ENCODE measurements at regions not wholly inside any gene's neighbourhood (a gene's known extent, or its start where the extent isn't known, plus 50 kb on each side); places are given as distances from the start of the nearest gene placed in this dataset.

DNA sequence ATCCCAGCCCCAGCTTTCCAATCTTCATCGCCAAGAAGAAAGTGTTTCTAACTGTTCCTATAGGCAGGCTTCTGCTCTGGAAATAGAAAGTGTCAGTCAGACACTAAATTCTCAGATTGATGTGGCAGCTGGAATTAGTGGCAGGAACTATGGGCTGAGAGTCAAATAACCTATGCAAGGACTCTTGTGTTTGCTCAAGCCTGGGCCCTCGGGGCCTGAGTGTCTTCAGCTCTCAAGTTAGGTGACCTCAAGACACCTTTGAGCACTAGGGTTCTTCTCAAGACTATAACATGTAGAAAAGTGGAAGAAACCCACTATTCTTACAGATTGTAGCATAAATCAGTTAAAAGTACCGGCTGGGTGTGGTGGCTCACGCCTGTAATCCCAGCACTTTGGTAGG, 694.5 kb downstream of the RNF144A start:
- TF ChIP-seq POLR2A (IDR thresholded peaks at IDR 0.05) (no peak), EP300 (IDR thresholded peaks at IDR 0.05) (no peak), POLR2AphosphoS5 (IDR thresholded peaks at IDR 0.05) (no peak)
- TF ChIP-seq, protein P1, sequence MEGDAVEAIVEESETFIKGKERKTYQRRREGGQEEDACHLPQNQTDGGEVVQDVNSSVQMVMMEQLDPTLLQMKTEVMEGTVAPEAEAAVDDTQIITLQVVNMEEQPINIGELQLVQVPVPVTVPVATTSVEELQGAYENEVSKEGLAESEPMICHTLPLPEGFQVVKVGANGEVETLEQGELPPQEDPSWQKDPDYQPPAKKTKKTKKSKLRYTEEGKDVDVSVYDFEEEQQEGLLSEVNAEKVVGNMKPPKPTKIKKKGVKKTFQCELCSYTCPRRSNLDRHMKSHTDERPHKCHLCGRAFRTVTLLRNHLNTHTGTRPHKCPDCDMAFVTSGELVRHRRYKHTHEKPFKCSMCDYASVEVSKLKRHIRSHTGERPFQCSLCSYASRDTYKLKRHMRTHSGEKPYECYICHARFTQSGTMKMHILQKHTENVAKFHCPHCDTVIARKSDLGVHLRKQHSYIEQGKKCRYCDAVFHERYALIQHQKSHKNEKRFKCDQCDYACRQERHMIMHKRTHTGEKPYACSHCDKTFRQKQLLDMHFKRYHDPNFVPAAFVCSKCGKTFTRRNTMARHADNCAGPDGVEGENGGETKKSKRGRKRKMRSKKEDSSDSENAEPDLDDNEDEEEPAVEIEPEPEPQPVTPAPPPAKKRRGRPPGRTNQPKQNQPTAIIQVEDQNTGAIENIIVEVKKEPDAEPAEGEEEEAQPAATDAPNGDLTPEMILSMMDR (IDR thresholded peaks at IDR 0.05) = no peak
- Histone ChIP-seq H3K27ac (no peak overlapping the region), H3K4me1 (no peaks in the 10 kb centered on the region), H3K36me3 (no peaks in the 10 kb centered on the region), H3K9me3 (no peaks in the 10 kb centered on the region), H3K27me3 (no peaks in the 10 kb centered on the region), H3K4me3 (no peak overlapping the region)
- intact Hi-C loops (cut with DNase I; ENCODE audit: low total_unique reads) = no loop called here
- DNase-seq = no peak
- WGBS, 5 donors = 34 to 58% (median 49%) methylated on average over 3 to 4 of the region's 4 CpGs

DNA sequence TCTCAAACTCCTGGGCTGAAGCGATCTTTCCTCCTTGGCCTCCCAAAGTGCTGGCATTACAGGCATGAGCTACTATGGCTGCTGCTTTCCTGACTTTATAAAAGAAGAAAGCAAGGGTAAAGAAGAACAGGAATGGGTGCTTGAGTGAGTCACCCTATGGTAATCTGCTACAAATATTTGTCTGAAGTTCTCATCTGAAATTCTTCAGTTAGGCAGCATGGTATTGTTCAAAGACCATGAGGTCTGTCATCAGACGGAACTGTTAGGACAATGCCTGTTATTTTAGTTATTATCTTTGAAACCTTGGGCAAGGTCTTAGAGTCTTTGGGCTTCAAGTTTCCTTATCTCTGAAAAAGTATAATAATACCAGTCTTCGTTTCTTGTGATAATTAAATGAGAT, 695.8 kb downstream of the RNF144A start:
- H3K27me3 ChIP-seq = no peaks in the 10 kb centered on the region
- H3K36me3 ChIP-seq = no peaks in the 10 kb centered on the region
- H3K9me3 ChIP-seq = no peaks in the 10 kb centered on the region
- DNase-seq = no peak
- H3K4me1 ChIP-seq = no peaks in the 10 kb centered on the region
- TF ChIP-seq POLR2AphosphoS5 (IDR thresholded peaks at IDR 0.05) (no peak), POLR2A (IDR thresholded peaks at IDR 0.05) (no peak), EP300 (IDR thresholded peaks at IDR 0.05) (no peak)
- TF ChIP-seq, protein P1 (IDR thresholded peaks at IDR 0.05) = no peak
- WGBS, 5 donors = 52 to 61% (median 55%) methylated on average over 3 of the region's 3 CpGs
- intact Hi-C loops (cut with DNase I; ENCODE audit: low total_unique reads) = no loop called here
- no peak overlapping the region for H3K4me3 ChIP-seq
- no peak overlapping the region for H3K27ac ChIP-seq

DNA sequence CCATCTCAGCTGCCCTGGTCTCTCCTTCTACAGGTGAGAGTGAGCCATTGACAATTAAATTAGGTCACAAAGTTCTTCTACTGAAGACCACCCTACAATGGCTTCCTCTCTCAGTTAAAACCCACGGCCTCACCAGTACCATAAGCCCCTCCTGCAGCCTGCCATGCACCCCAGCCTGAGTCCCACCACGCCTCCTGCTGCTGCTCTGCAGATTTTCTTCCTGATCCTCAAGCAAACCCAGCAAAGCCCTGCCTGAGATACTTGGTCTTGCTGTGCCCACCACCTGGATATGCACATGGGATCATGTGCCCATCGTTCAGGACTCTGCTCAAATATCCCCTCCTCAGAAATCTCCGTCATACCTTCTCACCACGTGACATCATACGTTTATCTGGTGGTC, 696.6 kb downstream of the RNF144A start:
- no peak overlapping the region for H3K4me3 ChIP-seq
- TF ChIP-seq EP300 (IDR thresholded peaks at IDR 0.05) (no peak), POLR2AphosphoS5 (IDR thresholded peaks at IDR 0.05) (no peak), POLR2A (IDR thresholded peaks at IDR 0.05) (no peak)
- TF ChIP-seq, protein P1 (IDR thresholded peaks at IDR 0.05) = no peak
- no peaks in the 10 kb centered on the region for H3K36me3 ChIP-seq
- no peaks in the 10 kb centered on the region for H3K9me3 ChIP-seq
- no peak for DNase-seq
- H3K27ac ChIP-seq = no peak overlapping the region
- H3K4me1 ChIP-seq = no peaks in the 10 kb centered on the region
- intact Hi-C loops (cut with DNase I; ENCODE audit: low total_unique reads) = no loop called here
- WGBS, 5 donors = 85 to 92% (median 88%) methylated on average over 6 of the region's 6 CpGs
- no peaks in the 10 kb centered on the region for H3K27me3 ChIP-seq

DNA sequence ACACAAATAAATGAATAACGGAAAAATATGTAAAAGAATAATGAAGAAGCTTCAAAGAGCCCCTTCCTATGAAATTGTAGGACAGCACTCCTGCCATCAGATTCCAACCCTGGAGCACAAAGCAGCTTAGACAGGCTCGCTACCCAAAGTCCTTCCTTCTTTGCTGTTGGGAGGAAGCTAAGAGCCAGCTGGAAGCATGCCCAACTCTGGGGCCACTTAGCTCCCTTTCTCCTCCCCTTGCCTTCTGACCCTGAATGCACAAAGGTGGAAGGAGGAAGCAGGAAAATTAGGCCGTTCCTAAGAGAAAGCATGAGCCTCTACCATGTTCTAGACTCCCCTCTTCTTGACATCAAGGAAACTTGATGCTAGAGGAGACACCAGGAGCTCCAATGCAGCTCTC, 700.8 kb downstream of the RNF144A start:
- Histone ChIP-seq H3K9me3 (no peaks in the 10 kb centered on the region), H3K27ac (no peak overlapping the region), H3K36me3 (no peaks in the 10 kb centered on the region), H3K4me1 (no peaks in the 10 kb centered on the region), H3K27me3 (no peaks in the 10 kb centered on the region), H3K4me3 (no peak overlapping the region)
- 49 to 62% (median 58%) methylated on average over 3 of the region's 3 CpGs for WGBS, 5 donors
- DNase-seq = no peak
- TF ChIP-seq, protein P1 (IDR thresholded peaks at IDR 0.05) = no peak
- TF ChIP-seq POLR2A (IDR thresholded peaks at IDR 0.05) (no peak), EP300 (IDR thresholded peaks at IDR 0.05) (no peak), POLR2AphosphoS5 (IDR thresholded peaks at IDR 0.05) (no peak)
- intact Hi-C loops (cut with DNase I; ENCODE audit: low total_unique reads) = no loop called here
